Caco-2 (cell line): ENCODE measurements at regions not wholly inside any gene's neighbourhood (a gene's known extent, or its start where the extent isn't known, plus 50 kb on each side); places are given as distances from the start of the nearest gene placed in this dataset.

Experiments
- BruUV-seq: library from RNA; stranded (reverse); fragments of 400-500 nt; replicated peaks from 2 replicates; lab custom pipeline; 2021; lab: Mats Ljungman, UMichigan
- CTCF ChIA-PET: fragments of 300-600 bp; sonication (Branson Sonifier 250); formaldehyde crosslinking; loops from one replicate; lab custom pipeline; 2022; ENCODE audit warnings: antibody characterized with exemption; lab: Charles Lee
- POLR2A ChIA-PET: fragments of 300-600 bp; sonication (Branson Sonifier 250); formaldehyde crosslinking; loops from one replicate; lab custom pipeline; 2022; ENCODE audit warnings: antibody characterized with exemption; lab: Charles Lee
- DNase-seq, 2 experiments: peaks; one replicate each; pipeline versions ENCODE4 v3.0.0 to v3.0.0-alpha.2; 2020 to 2022
- H3K27me3 ChIP-seq: replicated peaks from 2 replicates; pipeline ENCODE4 v1.6.0; 2011; ENCODE audit warnings: low read length; ENCODE audit not compliant: control insufficient read depth, insufficient read depth
- H3K36me3 ChIP-seq: 2 replicates; pipeline ENCODE4 v1.5.1; 2011; ENCODE audit warnings: low read length; ENCODE audit not compliant: control insufficient read depth, insufficient read depth
- H3K4me1 ChIP-seq: fragments of 250-450 bp; sonication (Bioruptor Pico); 2 replicates; pipeline ENCODE4 v1.5.1; 2020; ENCODE audit warnings: mild to moderate bottlenecking
- H3K4me3 ChIP-seq: 2 replicates; pipeline ENCODE4 v1.5.1; 2011; ENCODE audit warnings: low read depth, mild to moderate bottlenecking, control low read depth, low read length
- H3K9me3 ChIP-seq: fragments of 250-450 bp; sonication (Bioruptor Pico); 2 replicates; pipeline ENCODE4 v1.5.1; 2020; ENCODE audit warnings: mild to moderate bottlenecking, moderate library complexity
- H3K27ac Mint-ChIP-seq: one replicate; pipeline ENCODE4 v1.8.0; 2022; ENCODE audit warnings: mixed read lengths; ENCODE audit not compliant: unreplicated experiment
- H3K27me3 Mint-ChIP-seq: one replicate; pipeline ENCODE4 v1.8.0; 2022; ENCODE audit warnings: mixed read lengths; ENCODE audit not compliant: insufficient read depth, unreplicated experiment
- H3K36me3 Mint-ChIP-seq: one replicate; pipeline ENCODE4 v1.8.0; 2022; ENCODE audit warnings: mild to moderate bottlenecking, mixed read lengths; ENCODE audit not compliant: insufficient read depth, unreplicated experiment
- H3K4me1 Mint-ChIP-seq: one replicate; pipeline ENCODE4 v1.8.0; 2022; ENCODE audit warnings: low read depth, mixed read lengths; ENCODE audit not compliant: unreplicated experiment
- H3K4me3 Mint-ChIP-seq: one replicate; pipeline ENCODE4 v1.8.0; 2022; ENCODE audit warnings: mild to moderate bottlenecking, moderate library complexity, mixed read lengths; ENCODE audit not compliant: unreplicated experiment
- H3K9me3 Mint-ChIP-seq: one replicate; pipeline ENCODE4 v1.8.0; 2022; ENCODE audit warnings: mixed read lengths; ENCODE audit not compliant: unreplicated experiment
- CTCF ChIP-seq, 2 experiments: fragments of 200-600 bp in 1 of 2; IDR thresholded peaks; 1 replicate in 1 of 2; 2 replicates in 1 of 2; pipeline versions ENCODE4 v1.5.1 to v1.8.0; 2011 to 2022; ENCODE audit warnings: antibody characterized with exemption in 1 of 2, control low read depth in 1 of 2, inconsistent platforms in 1 of 2, low read depth in 1 of 2, low read length in 1 of 2, mild to moderate bottlenecking in 1 of 2, moderate library complexity in 1 of 2; ENCODE audit not compliant: insufficient read depth in 1 of 2, severe bottlenecking in 1 of 2, unreplicated experiment in 1 of 2
- intact Hi-C: fragments of 100-400 bp; cut with micrococcal nuclease; formaldehyde crosslinking; loops from one replicate; pipeline ENCODE4 v1.10.0; 2022; ENCODE audit not compliant: unreplicated experiment

- Mint-ChIP-seq H3K9me3 (no peaks in the 10 kb centered on the region), H3K27ac (no peak overlapping the region), H3K36me3 (no peaks in the 10 kb centered on the region), H3K4me1 (peaks cover 15% of the 10 kb centered on the region), H3K4me3 (no peak overlapping the region), H3K27me3 (no peaks in the 10 kb centered on the region)
- POLR2A ChIA-PET = no interaction called here
- H3K36me3 ChIP-seq = no peaks in the 10 kb centered on the region
- no peak for DNase-seq
- TF ChIP-seq CTCF (IDR thresholded peaks at IDR 0.05; ENCODE audit: insufficient read depth in 1 of 2, low read depth in 1 of 2, low read length in 1 of 2, severe bottlenecking in 1 of 2, unreplicated experiment in 1 of 2) = no peak
- CTCF ChIA-PET = no interaction called here
- H3K4me1 ChIP-seq = no peaks in the 10 kb centered on the region
- intact Hi-C loops = no loop called here
- H3K4me3 ChIP-seq = no peak overlapping the region
- no peaks in the 10 kb centered on the region for H3K27me3 ChIP-seq
- H3K9me3 ChIP-seq = no peaks in the 10 kb centered on the region
- BruUV-seq = no TSS peak
Measured at GRCh38 chr5:104914536-104915070, 1352.0 kb upstream of the NUDT12 start.

- no peaks in the 10 kb centered on the region for H3K36me3 Mint-ChIP-seq
- CTCF ChIA-PET = no interaction called here
- Histone ChIP-seq H3K4me1 (no peaks in the 10 kb centered on the region), H3K27me3 (no peaks in the 10 kb centered on the region), H3K4me3 (no peak overlapping the region), H3K9me3 (no peaks in the 10 kb centered on the region), H3K36me3 (no peaks in the 10 kb centered on the region)
- no peaks in the 10 kb centered on the region for H3K27me3 Mint-ChIP-seq
- POLR2A ChIA-PET = no interaction called here
- BruUV-seq = no TSS peak
- peaks cover 15% of the 10 kb centered on the region for H3K4me1 Mint-ChIP-seq
- TF ChIP-seq CTCF (IDR thresholded peaks at IDR 0.05; ENCODE audit: insufficient read depth in 1 of 2, low read depth in 1 of 2, low read length in 1 of 2, severe bottlenecking in 1 of 2, unreplicated experiment in 1 of 2) = no peak
- intact Hi-C loops = no loop called here
- no peak overlapping the region for H3K4me3 Mint-ChIP-seq
- no peaks in the 10 kb centered on the region for H3K9me3 Mint-ChIP-seq
- no peak for DNase-seq
- H3K27ac Mint-ChIP-seq = no peak overlapping the region
Measured at GRCh38 chr5:104913841-104914281, 1351.3 kb upstream of the NUDT12 start.

DNA sequence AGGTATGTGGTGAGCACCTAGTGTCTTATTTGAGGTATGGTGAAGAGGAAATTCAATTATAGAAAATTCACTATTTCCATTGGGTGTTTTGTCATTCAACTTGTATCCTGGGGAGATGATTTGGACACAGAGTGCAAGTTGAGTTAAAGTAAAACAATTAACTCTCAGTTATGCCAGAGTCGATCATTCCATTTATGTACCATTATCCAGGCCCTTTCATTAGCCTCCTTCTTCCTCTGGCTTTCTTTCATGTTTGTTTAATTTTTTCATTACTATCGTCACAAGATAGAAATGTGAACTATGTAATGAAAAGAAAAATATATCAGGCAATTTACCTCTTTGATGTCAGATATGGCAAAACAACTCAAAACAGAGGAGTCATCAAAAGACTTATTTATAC is 1347.2 kb upstream of the NUDT12 start:
- intact Hi-C loops = no loop called here
- no peak for TF ChIP-seq CTCF (IDR thresholded peaks at IDR 0.05; ENCODE audit: insufficient read depth in 1 of 2, low read depth in 1 of 2, low read length in 1 of 2, severe bottlenecking in 1 of 2, unreplicated experiment in 1 of 2)
- Mint-ChIP-seq H3K4me3 (no peak overlapping the region), H3K27me3 (no peaks in the 10 kb centered on the region), H3K9me3 (no peaks in the 10 kb centered on the region), H3K36me3 (no peaks in the 10 kb centered on the region), H3K4me1 (peaks cover 15% of the 10 kb centered on the region), H3K27ac (no peak overlapping the region)
- Histone ChIP-seq H3K27me3 (no peaks in the 10 kb centered on the region), H3K4me3 (no peak overlapping the region), H3K4me1 (peaks cover 4% of the 10 kb centered on the region), H3K9me3 (no peaks in the 10 kb centered on the region), H3K36me3 (no peaks in the 10 kb centered on the region)
- POLR2A ChIA-PET = no interaction called here
- CTCF ChIA-PET = no interaction called here
- DNase-seq = no peak
- no TSS peak for BruUV-seq
